ENCODE measurements at regions not wholly inside any gene's neighbourhood (a gene's known extent, or its start where the extent isn't known, plus 50 kb on each side); places are given as distances from the start of the nearest gene placed in this dataset.

DNA sequence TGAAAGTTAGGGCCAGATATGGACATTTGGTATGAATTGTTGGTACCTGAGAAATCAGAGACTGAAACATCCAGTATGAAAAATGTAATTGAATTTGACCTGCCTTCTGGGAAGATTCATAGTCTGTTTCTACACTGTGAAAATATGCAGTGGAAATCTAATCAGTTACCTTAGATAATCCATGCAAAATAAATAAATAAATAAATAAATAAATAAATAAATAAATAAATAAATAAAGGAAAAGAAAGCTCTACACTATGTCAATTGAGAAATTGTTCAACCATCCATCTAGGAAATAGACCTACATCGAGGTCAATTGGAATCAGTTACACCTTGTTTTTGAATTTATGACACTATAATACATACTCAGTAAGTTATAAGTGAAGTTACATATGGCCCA, 252.3 kb downstream of the VGLL3 start:
- H3K9me3 ChIP-seq: no peaks in the 10 kb centered on the region
- FAIRE-seq: no peak
- no peak for ATAC-seq
- H3K4me3 ChIP-seq: no peak overlapping the region
- ChIA-PET CTCF (interaction anchor here (0.6 kb wide), 1 partner anchor 9 kb away, joined by 3 read pairs; no protein-coding TSS in a partner anchor), POLR2A (no interaction called here)
- no peak overlapping the region for H3K4me2 ChIP-seq
- DNase-seq (ENCODE audit: low read depth in 1 of 2, low spot score in 1 of 2): no peak
- no peaks in the 10 kb centered on the region for H3K4me1 ChIP-seq
- WGBS (ENCODE audit: missing lambda C conversion rate): 35% methylated on average over 1 of the region's 1 CpG
- TF ChIP-seq MAZ (IDR thresholded peaks at IDR 0.05; ENCODE audit: borderline replicate concordance, low read depth, low read length) (no peak), CBX8 (IDR thresholded peaks at IDR 0.05) (no peak), ZC3H11A (IDR thresholded peaks at IDR 0.05) (peak; percentile 94), NPAS2 (CRISPR knock-in tag; IDR thresholded peaks at IDR 0.05; ENCODE audit: borderline replicate concordance) (no peak), POLR2AphosphoS2 (conservative IDR thresholded peaks at IDR 0.05; ENCODE audit: low read length) (no peak)
- no peak overlapping the region for H3K27ac ChIP-seq

GRCh38 chr3:86737517-86737916, 253.4 kb downstream of the VGLL3 start:
- ATAC-seq (no peak), DNase-seq (ENCODE audit: low read depth in 1 of 2, low spot score in 1 of 2) (no peak), FAIRE-seq (peak; percentile 83)
- 68% methylated on average over 6 of the region's 6 CpGs for WGBS (ENCODE audit: missing lambda C conversion rate)
- CTCF ChIA-PET: no interaction called here
- H3K27ac ChIP-seq: no peak overlapping the region
- no peaks in the 10 kb centered on the region for H3K9me3 ChIP-seq
- H3K4me2 ChIP-seq: no peak overlapping the region
- no peaks in the 10 kb centered on the region for H3K4me1 ChIP-seq
- TF ChIP-seq ZFP36 (IDR thresholded peaks at IDR 0.05; ENCODE audit: borderline replicate concordance, partially characterized antibody) (no peak), POLR2A (IDR thresholded peaks at IDR 0.05; ENCODE audit: low read length) (no peak), SMC3 (IDR thresholded peaks at IDR 0.05) (no peak), HEYL (CRISPR knock-in tag; IDR thresholded peaks at IDR 0.05) (no peak)
- POLR2A ChIA-PET: no interaction called here
- H3K4me3 ChIP-seq: no peak overlapping the region

DNA sequence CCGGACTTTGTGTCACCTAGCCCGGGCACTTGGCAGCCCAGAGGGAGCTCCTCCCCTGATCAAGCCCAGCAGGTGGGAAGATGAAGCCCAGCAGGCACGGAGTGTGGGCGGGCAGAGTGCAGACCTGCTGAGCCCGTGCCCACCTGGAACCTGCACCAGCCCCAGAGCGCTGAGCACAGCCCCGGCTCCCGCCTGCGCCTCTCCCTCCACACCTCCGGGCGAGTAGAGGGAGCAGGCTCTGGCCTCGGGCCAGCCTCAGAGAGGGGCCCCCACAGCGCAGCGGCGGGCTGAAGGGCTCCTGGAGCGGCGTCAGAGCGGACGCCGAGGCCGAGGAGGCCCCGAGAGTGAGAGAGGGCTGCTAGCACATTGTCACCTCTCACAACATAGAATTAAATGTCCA, 257.7 kb downstream of the VGLL3 start:
- TF ChIP-seq MYC (IDR thresholded peaks at IDR 0.05; ENCODE audit: borderline replicate concordance, low read length) (no peak), REST (IDR thresholded peaks at IDR 0.05) (no peak), JUNB (IDR thresholded peaks at IDR 0.05) (no peak), HDAC2 (IDR thresholded peaks at IDR 0.05) (no peak), MAZ (IDR thresholded peaks at IDR 0.05; ENCODE audit: borderline replicate concordance, low read depth, low read length) (no peak)
- TF ChIP-seq, protein P1, sequence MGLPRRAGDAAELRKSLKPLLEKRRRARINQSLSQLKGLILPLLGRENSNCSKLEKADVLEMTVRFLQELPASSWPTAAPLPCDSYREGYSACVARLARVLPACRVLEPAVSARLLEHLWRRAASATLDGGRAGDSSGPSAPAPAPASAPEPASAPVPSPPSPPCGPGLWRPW (IDR thresholded peaks at IDR 0.05): no peak
- no peak for FAIRE-seq
- 50% methylated on average over 15 of the region's 22 CpGs for WGBS (ENCODE audit: missing lambda C conversion rate)

GRCh38 chr3:86731501-86731901, 259.4 kb downstream of the VGLL3 start:
- no peak overlapping the region for H3K27ac ChIP-seq
- ChIA-PET POLR2A (no interaction called here), CTCF (no interaction called here)
- H3K4me1 ChIP-seq: no peaks in the 10 kb centered on the region
- 61% methylated on average over 6 of the region's 21 CpGs for WGBS (ENCODE audit: missing lambda C conversion rate)
- H3K4me3 ChIP-seq: no peak overlapping the region
- TF ChIP-seq MAFK (IDR thresholded peaks at IDR 0.05; ENCODE audit: partially characterized antibody) (no peak), MYC (IDR thresholded peaks at IDR 0.05; ENCODE audit: borderline replicate concordance, low read length) (no peak), RNF2 (IDR thresholded peaks at IDR 0.05; ENCODE audit: borderline replicate concordance, low read depth) (no peak), TFCP2L1 (CRISPR knock-in tag; IDR thresholded peaks at IDR 0.05) (no peak), RCOR1 (IDR thresholded peaks at IDR 0.05; ENCODE audit: low read depth, low read length) (no peak), RAD21 (conservative IDR thresholded peaks at IDR 0.05 in 1 of 2, IDR thresholded peaks at IDR 0.05 in 1 of 2) (no peak), NR3C1 (IDR thresholded peaks at IDR 0.05) (no peak), JUNB (IDR thresholded peaks at IDR 0.05) (no peak), EP300 (IDR thresholded peaks at IDR 0.05) (no peak)
- no peak for ATAC-seq
- no peak overlapping the region for H3K4me2 ChIP-seq
- DNase-seq (ENCODE audit: low read depth in 1 of 2, low spot score in 1 of 2): no peak
- FAIRE-seq: no peak
- no peaks in the 10 kb centered on the region for H3K9me3 ChIP-seq

More for the DNA sequence above, 257.7 kb downstream of the VGLL3 start:
- H3K4me1 ChIP-seq: no peaks in the 10 kb centered on the region
- no peak overlapping the region for H3K27ac ChIP-seq
- H3K4me2 ChIP-seq: no peak overlapping the region
- no peak for ATAC-seq
- H3K9me3 ChIP-seq: no peaks in the 10 kb centered on the region
- POLR2A ChIA-PET: no interaction called here
- no peak overlapping the region for H3K4me3 ChIP-seq
- DNase-seq (ENCODE audit: low read depth in 1 of 2, low spot score in 1 of 2): no peak
- CTCF ChIA-PET: no interaction called here

Data from A549 (cell line).